Caco-2 (cell line): ENCODE measurements at regions not wholly inside any gene's neighbourhood (a gene's known extent, or its start where the extent isn't known, plus 50 kb on each side); places are given as distances from the start of the nearest gene placed in this dataset.
"Not testable (repeated sequence)": the region's sequence is repeated elsewhere in the genome, so short reads cannot be mapped to it uniquely, and the experiment has no call there.

Experiments
- BruUV-seq: library from RNA; stranded (reverse); fragments of 400-500 nt; replicated peaks from 2 replicates; lab custom pipeline; 2021; lab: Mats Ljungman, UMichigan
- CTCF ChIA-PET: fragments of 300-600 bp; sonication (Branson Sonifier 250); formaldehyde crosslinking; loops from one replicate; lab custom pipeline; 2022; ENCODE audit warnings: antibody characterized with exemption; lab: Charles Lee
- POLR2A ChIA-PET: fragments of 300-600 bp; sonication (Branson Sonifier 250); formaldehyde crosslinking; loops from one replicate; lab custom pipeline; 2022; ENCODE audit warnings: antibody characterized with exemption; lab: Charles Lee
- DNase-seq, 2 experiments: peaks; one replicate each; pipeline versions ENCODE4 v3.0.0 to v3.0.0-alpha.2; 2020 to 2022
- H3K27me3 ChIP-seq: replicated peaks from 2 replicates; pipeline ENCODE4 v1.6.0; 2011; ENCODE audit warnings: low read length; ENCODE audit not compliant: control insufficient read depth, insufficient read depth
- H3K36me3 ChIP-seq: 2 replicates; pipeline ENCODE4 v1.5.1; 2011; ENCODE audit warnings: low read length; ENCODE audit not compliant: control insufficient read depth, insufficient read depth
- H3K4me1 ChIP-seq: fragments of 250-450 bp; sonication (Bioruptor Pico); 2 replicates; pipeline ENCODE4 v1.5.1; 2020; ENCODE audit warnings: mild to moderate bottlenecking
- H3K4me3 ChIP-seq: 2 replicates; pipeline ENCODE4 v1.5.1; 2011; ENCODE audit warnings: low read depth, mild to moderate bottlenecking, control low read depth, low read length
- H3K9me3 ChIP-seq: fragments of 250-450 bp; sonication (Bioruptor Pico); 2 replicates; pipeline ENCODE4 v1.5.1; 2020; ENCODE audit warnings: mild to moderate bottlenecking, moderate library complexity
- H3K27ac Mint-ChIP-seq: one replicate; pipeline ENCODE4 v1.8.0; 2022; ENCODE audit warnings: mixed read lengths; ENCODE audit not compliant: unreplicated experiment
- H3K27me3 Mint-ChIP-seq: one replicate; pipeline ENCODE4 v1.8.0; 2022; ENCODE audit warnings: mixed read lengths; ENCODE audit not compliant: insufficient read depth, unreplicated experiment
- H3K36me3 Mint-ChIP-seq: one replicate; pipeline ENCODE4 v1.8.0; 2022; ENCODE audit warnings: mild to moderate bottlenecking, mixed read lengths; ENCODE audit not compliant: insufficient read depth, unreplicated experiment
- H3K4me1 Mint-ChIP-seq: one replicate; pipeline ENCODE4 v1.8.0; 2022; ENCODE audit warnings: low read depth, mixed read lengths; ENCODE audit not compliant: unreplicated experiment
- H3K4me3 Mint-ChIP-seq: one replicate; pipeline ENCODE4 v1.8.0; 2022; ENCODE audit warnings: mild to moderate bottlenecking, moderate library complexity, mixed read lengths; ENCODE audit not compliant: unreplicated experiment
- H3K9me3 Mint-ChIP-seq: one replicate; pipeline ENCODE4 v1.8.0; 2022; ENCODE audit warnings: mixed read lengths; ENCODE audit not compliant: unreplicated experiment
- CTCF ChIP-seq, 2 experiments: fragments of 200-600 bp in 1 of 2; IDR thresholded peaks; 1 replicate in 1 of 2; 2 replicates in 1 of 2; pipeline versions ENCODE4 v1.5.1 to v1.8.0; 2011 to 2022; ENCODE audit warnings: antibody characterized with exemption in 1 of 2, control low read depth in 1 of 2, inconsistent platforms in 1 of 2, low read depth in 1 of 2, low read length in 1 of 2, mild to moderate bottlenecking in 1 of 2, moderate library complexity in 1 of 2; ENCODE audit not compliant: insufficient read depth in 1 of 2, severe bottlenecking in 1 of 2, unreplicated experiment in 1 of 2
- intact Hi-C: fragments of 100-400 bp; cut with micrococcal nuclease; formaldehyde crosslinking; loops from one replicate; pipeline ENCODE4 v1.10.0; 2022; ENCODE audit not compliant: unreplicated experiment

GRCh38 chr17:16873174-16874035, 98.5 kb downstream of the TNFRSF13B start:
- no peaks in the 10 kb centered on the region for H3K36me3 Mint-ChIP-seq
- H3K9me3 ChIP-seq = peaks cover 9% of the 10 kb centered on the region
- TF ChIP-seq CTCF (IDR thresholded peaks at IDR 0.05; ENCODE audit: insufficient read depth in 1 of 2, low read depth in 1 of 2, low read length in 1 of 2, severe bottlenecking in 1 of 2, unreplicated experiment in 1 of 2) = peak; percentile 66 to 88

GRCh38 chr17:16872351-16873173, 99.4 kb downstream of the TNFRSF13B start:
- intact Hi-C loops = no loop called here
- Histone ChIP-seq H3K4me1 (no peaks in the 10 kb centered on the region; the same call in 1 of the 2 replicates), H3K36me3 (no peaks in the 10 kb centered on the region), H3K4me3 (no peak overlapping the region), H3K27me3 (no peaks in the 10 kb centered on the region), H3K9me3 (peaks cover 5% of the 10 kb centered on the region)
- BruUV-seq = no TSS peak
- Mint-ChIP-seq H3K27me3 (no peaks in the 10 kb centered on the region), H3K9me3 (peaks cover 8% of the 10 kb centered on the region), H3K27ac (no peak overlapping the region), H3K36me3 (no peaks in the 10 kb centered on the region), H3K4me1 (no peaks in the 10 kb centered on the region), H3K4me3 (no peak overlapping the region)
- POLR2A ChIA-PET = no interaction called here
- peak in 1 of 2 experiments; percentile 33 for DNase-seq
- CTCF ChIA-PET = no interaction called here
- TF ChIP-seq CTCF (IDR thresholded peaks at IDR 0.05; ENCODE audit: insufficient read depth in 1 of 2, low read depth in 1 of 2, low read length in 1 of 2, severe bottlenecking in 1 of 2, unreplicated experiment in 1 of 2) = no peak

More at GRCh38 chr17:16873174-16874035, 98.5 kb downstream of the TNFRSF13B start:
- POLR2A ChIA-PET = no interaction called here
- Mint-ChIP-seq H3K9me3 (peaks cover 16% of the 10 kb centered on the region), H3K4me3 (no peak overlapping the region), H3K4me1 (no peaks in the 10 kb centered on the region), H3K27ac (no peak overlapping the region), H3K27me3 (no peaks in the 10 kb centered on the region)
- intact Hi-C loops = no loop called here
- BruUV-seq = no TSS peak
- CTCF ChIA-PET = no interaction called here
- H3K4me3 ChIP-seq = no peak overlapping the region
- no peaks in the 10 kb centered on the region for H3K27me3 ChIP-seq
- no peaks in the 10 kb centered on the region; the same call in 1 of the 2 replicates for H3K4me1 ChIP-seq
- no peaks in the 10 kb centered on the region for H3K36me3 ChIP-seq
- peak; percentile 58 for DNase-seq

- H3K4me1 ChIP-seq, H3K9me3 ChIP-seq, CTCF ChIA-PET, H3K4me3 ChIP-seq, H3K27me3 ChIP-seq, BruUV-seq, H3K27ac Mint-ChIP-seq, H3K36me3 Mint-ChIP-seq, H3K4me3 Mint-ChIP-seq, H3K4me1 Mint-ChIP-seq, H3K27me3 Mint-ChIP-seq, POLR2A ChIA-PET, H3K9me3 Mint-ChIP-seq, H3K36me3 ChIP-seq, intact Hi-C loops: not testable (repeated sequence)
- peak in 1 of 2 experiments; percentile 32 for DNase-seq
These were observed 100.3 kb downstream of the TNFRSF13B start for GRCh38 chr17:16871446-16872190.
